DOHH2 (cell line): ENCODE measurements at regions not wholly inside any gene's neighbourhood (a gene's known extent, or its start where the extent isn't known, plus 50 kb on each side); places are given as distances from the start of the nearest gene placed in this dataset.

Experiments used
- H3F3A ChIP-seq: fragments of 200-600 bp; sonication (generic), shearing (Covaris generic); 2 replicates; pipeline ENCODE4 v1.6.0; 2016; ENCODE audit warnings: antibody characterized with exemption, mild to moderate bottlenecking; ENCODE audit not compliant: control insufficient read depth, insufficient read depth
- H3K27ac ChIP-seq: fragments of 200-600 bp; sonication (generic); 2 replicates; pipeline ENCODE4 v1.5.1; 2014; ENCODE audit warnings: low read depth, mild to moderate bottlenecking, low read length, moderate library complexity
- H3K27me3 ChIP-seq: fragments of 200-600 bp; sonication (generic); 2 replicates; pipeline ENCODE4 v1.6.1; 2014; ENCODE audit warnings: mild to moderate bottlenecking, low read length, mixed read lengths; ENCODE audit not compliant: control insufficient read depth
- H3K36me3 ChIP-seq: fragments of 200-600 bp; sonication (generic); 2 replicates; pipeline ENCODE4 v1.6.1; 2014; ENCODE audit warnings: mild to moderate bottlenecking, low read length, moderate library complexity, mixed read lengths; ENCODE audit not compliant: control insufficient read depth
- H3K4me1 ChIP-seq: fragments of 200-600 bp; sonication (generic); 2 replicates; pipeline ENCODE4 v1.6.1; 2014; ENCODE audit warnings: mild to moderate bottlenecking, low read length, mixed read lengths; ENCODE audit not compliant: control insufficient read depth
- H3K4me2 ChIP-seq: fragments of 200-600 bp; sonication (generic); 2 replicates; pipeline ENCODE4 v1.6.0; 2014; ENCODE audit warnings: mild to moderate bottlenecking, low read length, moderate library complexity
- H3K4me3 ChIP-seq: fragments of 200-600 bp; sonication (generic); 2 replicates; pipeline ENCODE4 v1.5.1; 2014; ENCODE audit warnings: mild to moderate bottlenecking, low read length, mixed read lengths
- H3K79me2 ChIP-seq: fragments of 200-600 bp; sonication (generic); 2 replicates; pipeline ENCODE4 v1.6.1; 2014; ENCODE audit warnings: mild to moderate bottlenecking, low read length, mixed read lengths; ENCODE audit not compliant: control insufficient read depth
- H3K9me2 ChIP-seq: fragments of 200-600 bp; sonication (generic); replicated peaks from 2 replicates; pipeline ENCODE4 v1.6.1; 2014; ENCODE audit warnings: mild to moderate bottlenecking, low read length, mixed read lengths; ENCODE audit not compliant: control insufficient read depth
- H3K9me3 ChIP-seq: fragments of 200-600 bp; sonication (generic); 2 replicates; pipeline ENCODE4 v1.6.1; 2014; ENCODE audit warnings: antibody characterized with exemption, low read length, mixed read lengths; ENCODE audit not compliant: control insufficient read depth, insufficient read depth
- H4K20me1 ChIP-seq: fragments of 200-600 bp; sonication (generic); 2 replicates; pipeline ENCODE4 v1.6.0; 2014; ENCODE audit warnings: low read depth, mild to moderate bottlenecking, antibody characterized with exemption, low read length, moderate library complexity; ENCODE audit not compliant: control insufficient read depth, insufficient read depth
- CTCF ChIP-seq: fragments of 200-600 bp; sonication (generic); IDR thresholded peaks from one replicate; pipeline ENCODE4 v1.5.1; 2014; ENCODE audit warnings: antibody characterized with exemption, mild to moderate bottlenecking, low read depth, low read length; ENCODE audit not compliant: poor library complexity, severe bottlenecking
- EZH2phosphoT487 ChIP-seq: fragments of 200-600 bp; sonication (generic); IDR thresholded peaks from 2 replicates; pipeline ENCODE4 v1.6.1; 2017; ENCODE audit warnings: borderline replicate concordance, mild to moderate bottlenecking, antibody characterized with exemption, low read length, moderate library complexity, mixed read lengths

- Histone ChIP-seq H3K4me1 (peaks cover 6% of the 10 kb centered on the region), H4K20me1 (no peaks in the 10 kb centered on the region), H3K9me2 (no peaks in the 10 kb centered on the region), H3K27me3 (no peaks in the 10 kb centered on the region), H3K27ac (no peak overlapping the region), H3K79me2 (no peaks in the 10 kb centered on the region), H3K36me3 (no peaks in the 10 kb centered on the region), H3F3A (no peaks in the 10 kb centered on the region), H3K4me2 (no peak overlapping the region), H3K4me3 (no peak overlapping the region), H3K9me3 (no peaks in the 10 kb centered on the region)
- TF ChIP-seq CTCF (no peak), EZH2phosphoT487 (no peak)
Observed at GRCh38 chr7:46009211-46009610, 88.1 kb upstream of the IGFBP3 start.

- no peaks in the 10 kb centered on the region for H3K9me3 ChIP-seq
- no peaks in the 10 kb centered on the region for H3K27me3 ChIP-seq
- no peak overlapping the region for H3K4me2 ChIP-seq
- no peak overlapping the region for H3K27ac ChIP-seq
- no peaks in the 10 kb centered on the region for H3K9me2 ChIP-seq
- peaks cover 8% of the 10 kb centered on the region for H3K4me1 ChIP-seq
- TF ChIP-seq EZH2phosphoT487 (no peak), CTCF (no peak)
- no peaks in the 10 kb centered on the region for H3K36me3 ChIP-seq
- no peak overlapping the region for H3K4me3 ChIP-seq
- no peaks in the 10 kb centered on the region for H3K79me2 ChIP-seq
- no peaks in the 10 kb centered on the region for H3F3A ChIP-seq
- no peaks in the 10 kb centered on the region for H4K20me1 ChIP-seq
Observed at GRCh38 chr7:46007990-46008643, 87.0 kb upstream of the IGFBP3 start.

- no peaks in the 10 kb centered on the region for H3K27me3 ChIP-seq
- peaks cover 8% of the 10 kb centered on the region for H3K4me1 ChIP-seq
- H3K79me2 ChIP-seq: no peaks in the 10 kb centered on the region
- H3K4me2 ChIP-seq: no peak overlapping the region
- H3K9me2 ChIP-seq: no peaks in the 10 kb centered on the region
- no peaks in the 10 kb centered on the region for H4K20me1 ChIP-seq
- no peak for TF ChIP-seq EZH2phosphoT487
- TF ChIP-seq CTCF: no peak
- H3K4me3 ChIP-seq: no peak overlapping the region
- no peaks in the 10 kb centered on the region for H3K36me3 ChIP-seq
- no peaks in the 10 kb centered on the region for H3K9me3 ChIP-seq
- H3F3A ChIP-seq: no peaks in the 10 kb centered on the region
- H3K27ac ChIP-seq: no peak overlapping the region
Observed at GRCh38 chr7:46007194-46007593, 86.1 kb upstream of the IGFBP3 start.
